SKM-1 (cell line): ENCODE measurements at regions not wholly inside any gene's neighbourhood (a gene's known extent, or its start where the extent isn't known, plus 50 kb on each side); places are given as distances from the start of the nearest gene placed in this dataset.

ENCODE experiments used
- DNase-seq: peaks from one replicate; lab custom pipeline; 2025; ENCODE audit not compliant: unreplicated experiment; lab: John Stamatoyannopoulos, UW

GRCh38 chr2:217185265-217185995 is 325.6 kb upstream of the TNP1 start:
- no peak for DNase-seq

- DNase-seq = no peak
Observed at GRCh38 chr2:217184242-217184641, 324.4 kb upstream of the TNP1 start.

- no peak for DNase-seq
Observed at GRCh38 chr2:217183471-217183870, 323.6 kb upstream of the TNP1 start.

GRCh38 chr2:217182926-217183325 is 323.1 kb upstream of the TNP1 start:
- DNase-seq = no peak

- DNase-seq = no peak
Observed at GRCh38 chr2:217181512-217181911, 321.6 kb upstream of the TNP1 start.

- no peak for DNase-seq
Observed at GRCh38 chr2:217179854-217180253, 320.0 kb upstream of the TNP1 start.

- DNase-seq = no peak
Observed at GRCh38 chr2:217178341-217178740, 318.5 kb upstream of the TNP1 start.

- DNase-seq = no peak
Observed at GRCh38 chr2:217177720-217178119, 317.9 kb upstream of the TNP1 start.

- no peak for DNase-seq
Observed at GRCh38 chr2:217171874-217172273, 312.0 kb upstream of the TNP1 start.

- DNase-seq = no peak
Observed at GRCh38 chr2:217168496-217168895, 308.6 kb upstream of the TNP1 start.

GRCh38 chr2:217167531-217167930 is 307.7 kb upstream of the TNP1 start:
- DNase-seq = no peak

- no peak for DNase-seq
Observed at GRCh38 chr2:217166241-217166850, 306.5 kb upstream of the TNP1 start.

- DNase-seq = no peak
Observed at GRCh38 chr2:217165547-217165946, 305.7 kb upstream of the TNP1 start.

- no peak for DNase-seq
Observed at GRCh38 chr2:217163987-217164386, 304.1 kb upstream of the TNP1 start.

GRCh38 chr2:217162533-217162932 is 302.7 kb upstream of the TNP1 start:
- DNase-seq = no peak

- DNase-seq = no peak
Observed at GRCh38 chr2:217160978-217161973, 301.4 kb upstream of the TNP1 start.

GRCh38 chr2:217160103-217160743 is 300.4 kb upstream of the TNP1 start:
- DNase-seq = no peak

GRCh38 chr2:217158928-217159327 is 299.1 kb upstream of the TNP1 start:
- no peak for DNase-seq

- no peak for DNase-seq
Observed at GRCh38 chr2:217157581-217157980, 297.7 kb upstream of the TNP1 start.

GRCh38 chr2:217156801-217157200 is 296.9 kb upstream of the TNP1 start:
- DNase-seq = no peak

GRCh38 chr2:217154923-217155322 is 295.1 kb upstream of the TNP1 start:
- DNase-seq = no peak
